ENCODE measurements at regions not wholly inside any gene's neighbourhood (a gene's known extent, or its start where the extent isn't known, plus 50 kb on each side); places are given as distances from the start of the nearest gene placed in this dataset.

DNA sequence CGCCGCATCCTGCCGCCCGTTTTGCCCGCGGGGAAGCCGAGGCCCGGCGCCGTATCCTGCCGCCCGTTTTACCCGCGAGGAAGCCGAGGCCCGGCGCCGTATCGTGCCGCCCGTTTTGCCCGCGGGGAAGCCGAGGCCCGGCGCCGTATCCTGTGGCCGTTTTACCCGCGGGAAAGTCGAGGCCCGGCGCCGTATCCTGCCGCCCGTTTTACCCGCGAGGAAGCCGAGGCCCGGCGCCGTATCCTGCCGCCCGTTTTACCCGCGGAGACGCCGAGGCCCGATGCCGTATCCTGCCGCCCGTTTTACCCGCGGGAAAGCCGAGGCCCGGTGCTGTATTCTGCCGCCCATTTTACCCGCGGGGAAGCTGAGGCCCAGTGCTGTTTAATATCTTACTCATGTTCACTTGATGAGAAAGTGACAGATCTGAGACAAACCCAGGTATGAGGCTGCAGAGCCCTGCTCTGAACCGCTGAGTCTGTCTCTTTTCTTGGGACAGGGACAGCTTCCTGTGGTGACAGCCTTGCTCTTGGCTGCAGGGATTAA is 129.4 kb downstream of the CDH26 start:
- no peaks in the 10 kb centered on the region for H3K4me1 Mint-ChIP-seq (ENCODE audit: low read depth, unreplicated experiment)
- H3K36me3 Mint-ChIP-seq (ENCODE audit: unreplicated experiment): peaks cover 14% of the 10 kb centered on the region
- H3K9me3 Mint-ChIP-seq (ENCODE audit: unreplicated experiment): peaks cover 1% of the 10 kb centered on the region
- DNase-seq: no peak
- no peak overlapping the region for H3K4me3 Mint-ChIP-seq (ENCODE audit: unreplicated experiment)
- peaks cover 2% of the 10 kb centered on the region for H3K27me3 Mint-ChIP-seq (ENCODE audit: unreplicated experiment)
- H3K27ac Mint-ChIP-seq (ENCODE audit: unreplicated experiment): no peak overlapping the region
- TF ChIP-seq, protein P1, sequence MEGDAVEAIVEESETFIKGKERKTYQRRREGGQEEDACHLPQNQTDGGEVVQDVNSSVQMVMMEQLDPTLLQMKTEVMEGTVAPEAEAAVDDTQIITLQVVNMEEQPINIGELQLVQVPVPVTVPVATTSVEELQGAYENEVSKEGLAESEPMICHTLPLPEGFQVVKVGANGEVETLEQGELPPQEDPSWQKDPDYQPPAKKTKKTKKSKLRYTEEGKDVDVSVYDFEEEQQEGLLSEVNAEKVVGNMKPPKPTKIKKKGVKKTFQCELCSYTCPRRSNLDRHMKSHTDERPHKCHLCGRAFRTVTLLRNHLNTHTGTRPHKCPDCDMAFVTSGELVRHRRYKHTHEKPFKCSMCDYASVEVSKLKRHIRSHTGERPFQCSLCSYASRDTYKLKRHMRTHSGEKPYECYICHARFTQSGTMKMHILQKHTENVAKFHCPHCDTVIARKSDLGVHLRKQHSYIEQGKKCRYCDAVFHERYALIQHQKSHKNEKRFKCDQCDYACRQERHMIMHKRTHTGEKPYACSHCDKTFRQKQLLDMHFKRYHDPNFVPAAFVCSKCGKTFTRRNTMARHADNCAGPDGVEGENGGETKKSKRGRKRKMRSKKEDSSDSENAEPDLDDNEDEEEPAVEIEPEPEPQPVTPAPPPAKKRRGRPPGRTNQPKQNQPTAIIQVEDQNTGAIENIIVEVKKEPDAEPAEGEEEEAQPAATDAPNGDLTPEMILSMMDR (IDR thresholded peaks at IDR 0.05; ENCODE audit: partially characterized antibody, unreplicated experiment): no peak

DNA sequence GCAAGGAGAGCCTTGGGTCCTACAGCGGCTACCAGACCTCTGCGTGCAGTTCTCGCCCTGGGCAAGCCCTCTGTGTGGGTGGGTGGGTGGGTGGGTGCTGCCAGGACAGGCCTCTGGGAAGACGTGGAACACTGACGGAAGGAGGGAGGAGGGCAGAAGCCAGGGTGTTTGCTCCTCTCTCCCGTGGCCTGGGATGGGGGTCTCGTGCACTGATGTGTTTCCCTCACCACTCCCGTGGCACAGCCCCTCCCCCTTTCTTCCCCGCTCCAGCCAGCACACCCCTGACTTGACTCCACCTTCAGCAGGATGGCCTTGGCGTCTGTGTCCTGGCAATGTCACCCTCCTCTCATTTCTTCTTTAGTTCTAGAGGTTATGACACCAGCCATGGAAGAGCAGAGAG is 130.0 kb downstream of the CDH26 start:
- H3K27me3 Mint-ChIP-seq (ENCODE audit: unreplicated experiment): peaks cover 2% of the 10 kb centered on the region
- DNase-seq: no peak

DNA sequence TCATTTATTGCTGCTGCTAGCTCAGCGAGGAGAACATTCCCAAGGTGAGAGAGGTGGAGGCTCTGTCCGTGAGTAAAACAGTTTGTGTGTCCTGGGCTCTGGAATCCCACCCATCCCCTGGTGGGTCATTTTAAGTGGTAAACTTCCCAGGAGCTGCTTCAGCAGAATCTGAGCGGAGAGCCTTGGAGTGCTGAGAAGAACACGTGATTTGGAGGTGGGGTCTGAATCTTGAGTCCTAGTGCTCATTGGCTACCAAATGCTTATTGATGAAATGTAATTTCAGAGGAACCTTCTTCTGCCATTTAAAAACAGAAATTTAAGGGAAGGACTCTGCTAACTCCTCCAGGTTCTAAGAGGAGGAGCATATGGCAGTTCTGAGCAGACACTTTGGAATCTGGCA is 132.4 kb downstream of the CDH26 start:
- Mint-ChIP-seq H3K9me3 (ENCODE audit: unreplicated experiment) (peaks cover 1% of the 10 kb centered on the region), H3K36me3 (ENCODE audit: unreplicated experiment) (peaks cover 33% of the 10 kb centered on the region), H3K27me3 (ENCODE audit: unreplicated experiment) (no peaks in the 10 kb centered on the region), H3K4me1 (ENCODE audit: low read depth, unreplicated experiment) (no peaks in the 10 kb centered on the region), H3K27ac (ENCODE audit: unreplicated experiment) (no peak overlapping the region), H3K4me3 (ENCODE audit: unreplicated experiment) (no peak overlapping the region)
- TF ChIP-seq, protein P1 (IDR thresholded peaks at IDR 0.05; ENCODE audit: partially characterized antibody, unreplicated experiment): no peak
- no peak for DNase-seq

More for the DNA sequence above, 130.0 kb downstream of the CDH26 start:
- no peaks in the 10 kb centered on the region for H3K4me1 Mint-ChIP-seq (ENCODE audit: low read depth, unreplicated experiment)
- no peak overlapping the region for H3K4me3 Mint-ChIP-seq (ENCODE audit: unreplicated experiment)
- TF ChIP-seq, protein P1 (IDR thresholded peaks at IDR 0.05; ENCODE audit: partially characterized antibody, unreplicated experiment): no peak
- H3K36me3 Mint-ChIP-seq (ENCODE audit: unreplicated experiment): peaks cover 14% of the 10 kb centered on the region
- peaks cover 1% of the 10 kb centered on the region for H3K9me3 Mint-ChIP-seq (ENCODE audit: unreplicated experiment)
- no peak overlapping the region for H3K27ac Mint-ChIP-seq (ENCODE audit: unreplicated experiment)

DNA sequence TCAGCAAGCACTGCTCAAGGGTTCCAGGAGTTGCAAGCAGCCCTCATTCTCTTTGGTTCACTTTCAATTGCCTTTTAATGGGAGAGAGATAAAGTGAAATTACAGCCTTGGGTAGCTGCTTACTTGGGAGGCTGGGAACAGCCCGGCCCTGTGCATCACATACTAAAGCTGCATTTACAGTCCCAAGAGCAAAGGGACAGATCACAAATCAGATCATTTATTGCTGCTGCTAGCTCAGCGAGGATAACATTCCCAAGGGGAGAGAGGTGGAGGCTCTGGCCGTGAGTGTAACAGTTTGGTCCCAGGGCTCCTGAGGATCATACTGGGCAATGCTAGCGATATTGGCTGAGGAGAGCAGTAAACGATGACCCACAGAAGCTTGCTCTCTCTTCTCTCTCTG is 133.1 kb downstream of the CDH26 start:
- TF ChIP-seq, protein P1 (IDR thresholded peaks at IDR 0.05; ENCODE audit: partially characterized antibody, unreplicated experiment): no peak
- Mint-ChIP-seq H3K36me3 (ENCODE audit: unreplicated experiment) (peaks cover 33% of the 10 kb centered on the region), H3K4me1 (ENCODE audit: low read depth, unreplicated experiment) (no peaks in the 10 kb centered on the region), H3K27me3 (ENCODE audit: unreplicated experiment) (no peaks in the 10 kb centered on the region), H3K27ac (ENCODE audit: unreplicated experiment) (no peak overlapping the region), H3K9me3 (ENCODE audit: unreplicated experiment) (peaks cover 1% of the 10 kb centered on the region), H3K4me3 (ENCODE audit: unreplicated experiment) (no peak overlapping the region)
- no peak for DNase-seq

DNA sequence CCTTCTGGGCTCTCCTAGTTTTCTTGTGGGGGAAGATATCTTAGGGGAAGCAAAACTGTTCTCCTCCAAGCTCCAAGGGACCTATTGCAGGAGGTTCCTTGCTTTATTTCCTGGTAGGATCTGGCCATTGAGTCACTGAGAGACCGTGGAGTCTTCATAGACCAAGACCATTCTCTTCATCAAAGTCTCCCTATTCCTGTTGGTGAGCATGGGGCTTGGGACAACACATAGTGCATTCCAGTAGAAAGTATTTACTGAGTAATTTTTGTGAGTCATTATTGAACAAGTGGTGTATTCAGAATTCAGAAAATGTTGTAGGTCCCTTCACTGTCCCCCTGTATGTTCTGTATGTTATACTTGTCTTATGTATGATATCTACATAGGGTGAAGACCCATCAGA is 133.6 kb downstream of the CDH26 start:
- no peaks in the 10 kb centered on the region for H3K4me1 Mint-ChIP-seq (ENCODE audit: low read depth, unreplicated experiment)
- no peak overlapping the region for H3K4me3 Mint-ChIP-seq (ENCODE audit: unreplicated experiment)
- H3K27me3 Mint-ChIP-seq (ENCODE audit: unreplicated experiment): no peaks in the 10 kb centered on the region
- peaks cover 33% of the 10 kb centered on the region for H3K36me3 Mint-ChIP-seq (ENCODE audit: unreplicated experiment)
- no peak for DNase-seq
- peaks cover 3% of the 10 kb centered on the region for H3K9me3 Mint-ChIP-seq (ENCODE audit: unreplicated experiment)
- H3K27ac Mint-ChIP-seq (ENCODE audit: unreplicated experiment): no peak overlapping the region
- TF ChIP-seq, protein P1 (IDR thresholded peaks at IDR 0.05; ENCODE audit: partially characterized antibody, unreplicated experiment): no peak
